IMR-90 (cell line): ENCODE measurements at regions not wholly inside any gene's neighbourhood (a gene's known extent, or its start where the extent isn't known, plus 50 kb on each side); places are given as distances from the start of the nearest gene placed in this dataset.

Experiments used
- ATAC-seq: fragments of 200-7000 bp; cut with Tn5 transposase; 2 replicates; pipeline ENCODE4 v1.9.1; 2020; ENCODE audit warnings: low read depth, mild to moderate bottlenecking, moderate library complexity
- BruUV-seq: library from RNA; stranded (reverse); fragments of 400-500 nt; replicated peaks from 2 replicates; lab custom pipeline; 2021; lab: Mats Ljungman, UMichigan
- CTCF ChIA-PET: fragments of 300-600 bp; formaldehyde crosslinking; extraction: SDS; loops from one replicate; lab custom pipeline; 2021; ENCODE audit warnings: antibody characterized with exemption; lab: Yijun Ruan, JAX
- POLR2A ChIA-PET: fragments of 300-600 bp; sonication (Branson Sonifier 250); formaldehyde crosslinking; loops from one replicate; lab custom pipeline; 2022; ENCODE audit warnings: antibody characterized with exemption; ENCODE audit not compliant: unreplicated experiment; lab: Charles Lee
- DNase-seq: peaks from one replicate; pipeline ENCODE4 v3.0.0; 2013
- H2AFZ ChIP-seq: replicated peaks from 2 replicates; pipeline ENCODE3; 2013; ENCODE audit warnings: low read length, mild to moderate bottlenecking; ENCODE audit not compliant: poor library complexity
- H2AK5ac ChIP-seq: 2 replicates; pipeline ENCODE4 v1.6.1; 2013; ENCODE audit warnings: low read depth, low read length, inconsistent platforms
- H2AK9ac ChIP-seq: replicated peaks from 2 replicates; pipeline ENCODE3; 2013; ENCODE audit warnings: mild to moderate bottlenecking, low read depth, low read length, moderate library complexity; ENCODE audit not compliant: poor library complexity
- H2BK120ac ChIP-seq: 2 replicates; pipeline ENCODE4 v1.6.1; 2013; ENCODE audit warnings: low read depth, low read length, inconsistent platforms
- H2BK15ac ChIP-seq: 3 replicates; pipeline ENCODE4 v1.6.1; 2013; ENCODE audit warnings: low read depth, low read length, inconsistent platforms
- H2BK20ac ChIP-seq: 2 replicates; pipeline ENCODE4 v1.6.1; 2013; ENCODE audit warnings: low read depth, mild to moderate bottlenecking, inconsistent platforms, low read length, moderate library complexity
- H2BK5ac ChIP-seq: 2 replicates; pipeline ENCODE4 v1.6.1; 2013; ENCODE audit warnings: mild to moderate bottlenecking, low read depth, low read length, inconsistent platforms; ENCODE audit not compliant: poor library complexity, severe bottlenecking
- H3K14ac ChIP-seq: replicated peaks from 2 replicates; pipeline ENCODE4 v1.6.1; 2013; ENCODE audit warnings: low read depth, low read length, inconsistent platforms
- H3K18ac ChIP-seq: 2 replicates; pipeline ENCODE4 v1.6.1; 2013; ENCODE audit warnings: low read depth, low read length, control low read depth
- H3K23ac ChIP-seq: 2 replicates; pipeline ENCODE4 v1.6.1; 2013; ENCODE audit warnings: low read depth, low read length, inconsistent platforms
- H3K27ac ChIP-seq: 2 replicates; pipeline ENCODE4 v1.5.1; 2013; ENCODE audit warnings: mild to moderate bottlenecking, control low read depth, low read length; ENCODE audit not compliant: insufficient read depth
- H3K27me3 ChIP-seq: 2 replicates; pipeline ENCODE4 v1.6.1; 2013; ENCODE audit warnings: low read length; ENCODE audit not compliant: control insufficient read depth, insufficient read depth
- H3K36me3 ChIP-seq: 2 replicates; pipeline ENCODE4 v1.6.1; 2013; ENCODE audit warnings: low read length, mixed read lengths; ENCODE audit not compliant: control insufficient read depth, insufficient read depth
- H3K4ac ChIP-seq: 2 replicates; pipeline ENCODE4 v1.6.1; 2013; ENCODE audit warnings: low read depth, low read length, inconsistent platforms
- H3K4me1 ChIP-seq: 2 replicates; pipeline ENCODE4 v1.6.1; 2013; ENCODE audit warnings: low read length, mixed read lengths; ENCODE audit not compliant: control insufficient read depth, insufficient read depth
- H3K4me2 ChIP-seq: 2 replicates; pipeline ENCODE4 v1.6.1; 2013; ENCODE audit warnings: low read depth, mild to moderate bottlenecking, control low read depth, low read length, moderate library complexity
- H3K4me3 ChIP-seq: 2 replicates; pipeline ENCODE4 v1.5.1; 2013; ENCODE audit warnings: low read depth, mild to moderate bottlenecking, control low read depth, low read length, moderate library complexity; ENCODE audit not compliant: insufficient read depth
- H3K56ac ChIP-seq: 2 replicates; pipeline ENCODE4 v1.6.1; 2013; ENCODE audit warnings: low read length, inconsistent platforms; ENCODE audit not compliant: insufficient read depth; ENCODE audit errors: extremely low read depth
- H3K79me1 ChIP-seq, 2 experiments: 2 replicates each; pipeline ENCODE4 v1.6.1; 2013; ENCODE audit warnings: low read length in 2 of 2, inconsistent platforms in 1 of 2, low read depth in 1 of 2
- H3K9ac ChIP-seq: 2 replicates; pipeline ENCODE4 v1.6.1; 2013; ENCODE audit warnings: low read depth, low read length, control low read depth
- H3K9me1 ChIP-seq: 2 replicates; pipeline ENCODE4 v1.6.1; 2013; ENCODE audit warnings: low read length, inconsistent platforms; ENCODE audit not compliant: insufficient read depth
- H3K9me3 ChIP-seq: 2 replicates; pipeline ENCODE4 v1.6.1; 2013; ENCODE audit warnings: low read length; ENCODE audit not compliant: control insufficient read depth, insufficient read depth
- H4K20me1 ChIP-seq: 2 replicates; pipeline ENCODE4 v1.6.1; 2013; ENCODE audit warnings: low read length, inconsistent platforms; ENCODE audit not compliant: insufficient read depth
- H4K5ac ChIP-seq: 2 replicates; pipeline ENCODE4 v1.6.1; 2013; ENCODE audit warnings: mild to moderate bottlenecking, low read depth, low read length, control low read depth
- H4K8ac ChIP-seq, 2 experiments: 2 replicates each; pipeline ENCODE4 v1.6.1; 2013; ENCODE audit warnings: low read depth in 2 of 2, low read length in 2 of 2, control low read depth in 1 of 2, inconsistent platforms in 1 of 2
- H4K91ac ChIP-seq: 2 replicates; pipeline ENCODE4 v1.6.1; 2013; ENCODE audit warnings: low read depth, low read length, inconsistent platforms; ENCODE audit not compliant: insufficient read depth
- CEBPB ChIP-seq: IDR thresholded peaks from 2 replicates; pipeline ENCODE4 v1.6.1; 2012; ENCODE audit warnings: low read depth, low read length, improper control_type of control experiment
- CTCF ChIP-seq: conservative IDR thresholded peaks from 2 replicates; pipeline ENCODE4 v1.5.1; 2012; ENCODE audit warnings: mild to moderate bottlenecking, low read depth, low read length, improper control_type of control experiment
- ELK1 ChIP-seq: fragments of 150-350 bp; IDR thresholded peaks from 2 replicates; pipeline ENCODE4 v1.6.1; 2016; ENCODE audit warnings: low read depth, mild to moderate bottlenecking, low read length, moderate library complexity, borderline replicate concordance
- FOS ChIP-seq: fragments of 150-350 bp; IDR thresholded peaks from 2 replicates; pipeline ENCODE4 v1.6.1; 2016; ENCODE audit warnings: low read depth, low read length
- MAFK ChIP-seq: IDR thresholded peaks from 2 replicates; pipeline ENCODE4 v1.6.1; 2012; ENCODE audit warnings: low read depth, low read length, improper control_type of control experiment
- MAZ ChIP-seq: IDR thresholded peaks from 2 replicates; pipeline ENCODE4 v1.6.1; 2012; ENCODE audit warnings: low read depth, mild to moderate bottlenecking, low read length, improper control_type of control experiment, moderate library complexity, borderline replicate concordance
- NFE2L2 ChIP-seq: fragments of 150-350 bp; IDR thresholded peaks from 2 replicates; pipeline ENCODE4 v1.6.1; 2016; ENCODE audit warnings: low read depth, mild to moderate bottlenecking, low read length
- POLR2A ChIP-seq: IDR thresholded peaks from 2 replicates; pipeline ENCODE4 v1.6.1; 2012; ENCODE audit warnings: mild to moderate bottlenecking, low read depth, low read length
- RAD21 ChIP-seq: IDR thresholded peaks from 2 replicates; pipeline ENCODE4 v1.6.1; 2012; ENCODE audit warnings: low read length, improper control_type of control experiment
- RCOR1 ChIP-seq: IDR thresholded peaks from 2 replicates; pipeline ENCODE4 v1.6.1; 2012; ENCODE audit warnings: mild to moderate bottlenecking, low read length, improper control_type of control experiment; ENCODE audit not compliant: insufficient replicate concordance
- RFX5 ChIP-seq: IDR thresholded peaks from 2 replicates; pipeline ENCODE4 v1.8.0; 2012; ENCODE audit warnings: low read depth, mild to moderate bottlenecking, low read length, moderate library complexity
- SMC3 ChIP-seq: fragments of 150-350 bp; IDR thresholded peaks from 2 replicates; pipeline ENCODE4 v1.6.1; 2016; ENCODE audit warnings: low read depth, mild to moderate bottlenecking, antibody characterized with exemption, low read length, moderate library complexity
- USF2 ChIP-seq: fragments of 150-350 bp; IDR thresholded peaks from 2 replicates; pipeline ENCODE4 v1.6.1; 2017; ENCODE audit warnings: mild to moderate bottlenecking, antibody characterized with exemption, low read length, low read depth
- WGBS, 2 experiments: methylation state at CpG; one replicate each; pipeline versions ENCODE4 v1.1.5 to v1.1.7; 2013; ENCODE audit warnings: missing lambda C conversion rate in 2 of 2; ENCODE audit not compliant: insufficient read length in 1 of 2; ENCODE audit errors: extremely low coverage in 2 of 2; 5-methylcytosine and 5-hydroxymethylcytosine counted together
- dilution Hi-C: fragments of 300-500 bp; cut with HindIII; formaldehyde crosslinking; loops from one replicate; pipeline ENCODE4 v1.14.3; 2018; ENCODE audit warnings: low sequenced_read_pairs; ENCODE audit not compliant: unreplicated experiment
- in situ Hi-C: fragments of 300-500 bp; cut with MboI; formaldehyde crosslinking; loops from 3 replicates; pipeline ENCODE4 v1.14.3; 2019; ENCODE audit warnings: low sequenced_read_pairs, inconsistent platforms, mixed read lengths
- intact Hi-C: fragments of 100-400 bp; cut with micrococcal nuclease; formaldehyde crosslinking; loops from 2 replicates; pipeline ENCODE4 v1.10.0; 2022

GRCh38 chr15:31468911-31469785, 142.5 kb downstream of the KLF13 start:
- peaks cover 4% of the 10 kb centered on the region; the same call in 1 of the 2 replicates for H4K20me1 ChIP-seq
- no peaks in the 10 kb centered on the region for H3K9me3 ChIP-seq
- peaks cover 16% of the 10 kb centered on the region for H3K27me3 ChIP-seq
- H4K8ac ChIP-seq: no peak overlapping the region
- in situ Hi-C loops (no loop called here), intact Hi-C loops (no loop called here), dilution Hi-C loops (no loop called here)
- no peak overlapping the region for H3K18ac ChIP-seq
- no peaks in the 10 kb centered on the region for H3K79me1 ChIP-seq
- no peak overlapping the region for H3K9ac ChIP-seq
- no peak overlapping the region for H2AK9ac ChIP-seq
- TF ChIP-seq RAD21 (no peak), SMC3 (no peak), CTCF (no peak), RCOR1 (no peak), USF2 (no peak), NFE2L2 (no peak), MAFK (no peak), POLR2A (no peak), ELK1 (no peak), RFX5 (no peak), CEBPB (no peak), MAZ (no peak), FOS (no peak)
- H3K9me1 ChIP-seq: peaks cover 19% of the 10 kb centered on the region
- no peak overlapping the region for H2BK20ac ChIP-seq
- no peak overlapping the region for H3K4me3 ChIP-seq
- no peak overlapping the region for H4K91ac ChIP-seq
- H3K4ac ChIP-seq: no peak overlapping the region
- POLR2A ChIA-PET: no interaction called here
- no TSS peak for BruUV-seq
- DNase-seq (no peak), ATAC-seq (no peak)
- CTCF ChIA-PET: no interaction called here
- no peak overlapping the region for H3K56ac ChIP-seq
- no peak overlapping the region for H3K4me2 ChIP-seq
- no peak overlapping the region for H2BK5ac ChIP-seq
- no peak overlapping the region for H2BK120ac ChIP-seq
- no peak overlapping the region for H2BK15ac ChIP-seq
- no peak overlapping the region for H3K23ac ChIP-seq
- no peak overlapping the region for H3K27ac ChIP-seq
- no peaks in the 10 kb centered on the region for H3K36me3 ChIP-seq
- 86% methylated on average over 13 of the region's 24 CpGs; no CpG with 5 or more reads in 1 of the 2 experiments for WGBS, 2 experiments
- H3K14ac ChIP-seq: no peak overlapping the region
- H3K4me1 ChIP-seq: peaks cover 14% of the 10 kb centered on the region
- no peak overlapping the region for H2AFZ ChIP-seq
- H4K5ac ChIP-seq: no peak overlapping the region
- no peak overlapping the region for H2AK5ac ChIP-seq
